Urothelium cell line (cell line): ENCODE measurements at regions not wholly inside any gene's neighbourhood (a gene's known extent, or its start where the extent isn't known, plus 50 kb on each side); places are given as distances from the start of the nearest gene placed in this dataset.
A peak's percentile ranks its signal among the peaks of the same experiment; 100 is the strongest.
"Not testable (repeated sequence)": the region's sequence is repeated elsewhere in the genome, so short reads cannot be mapped to it uniquely, and the experiment has no call there.

Experiments
- DNase-seq: peaks from one replicate; pipeline ENCODE4 v3.0.0; 2011; ENCODE audit warnings: low spot score, mixed read lengths
- FAIRE-seq: peaks from 2 replicates; lab custom pipeline; 2011; peaks lifted over from hg19 to GRCh38; lab: Jason Lieb, UNC

DNA sequence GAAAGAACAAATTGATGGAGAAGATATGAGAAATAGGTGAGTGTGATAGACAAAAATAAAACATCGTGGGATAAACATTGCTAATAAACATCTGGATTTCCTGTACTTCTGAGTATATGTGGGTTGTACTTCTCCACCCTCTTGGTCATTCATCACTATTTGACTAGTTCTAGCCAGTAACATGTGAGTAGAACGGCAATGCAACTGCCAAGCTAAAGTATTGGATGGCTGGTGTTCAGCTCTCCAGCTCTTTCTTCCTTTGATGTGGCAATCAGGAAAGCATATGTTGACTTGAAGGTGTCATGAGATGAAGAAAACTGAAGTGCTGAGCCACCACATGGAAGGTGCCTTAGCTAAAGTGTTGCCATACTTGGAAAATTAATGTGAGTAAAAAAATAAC, 144.9 kb downstream of the SCG2 start:
- DNase-seq (no peak), FAIRE-seq (no peak)

GRCh38 chr2:223459328-223459939, 142.7 kb downstream of the SCG2 start:
- FAIRE-seq (no peak), DNase-seq (no peak)

GRCh38 chr2:223460209-223460608, 142.0 kb downstream of the SCG2 start:
- DNase-seq (no peak), FAIRE-seq (no peak)

- DNase-seq (peak; percentile 43), FAIRE-seq (no peak)
These were observed 141.4 kb downstream of the SCG2 start for GRCh38 chr2:223460774-223461211.

- DNase-seq, result no peak
- FAIRE-seq, result no peak
These were observed 138.1 kb downstream of the SCG2 start for GRCh38 chr2:223464071-223464470.

DNA sequence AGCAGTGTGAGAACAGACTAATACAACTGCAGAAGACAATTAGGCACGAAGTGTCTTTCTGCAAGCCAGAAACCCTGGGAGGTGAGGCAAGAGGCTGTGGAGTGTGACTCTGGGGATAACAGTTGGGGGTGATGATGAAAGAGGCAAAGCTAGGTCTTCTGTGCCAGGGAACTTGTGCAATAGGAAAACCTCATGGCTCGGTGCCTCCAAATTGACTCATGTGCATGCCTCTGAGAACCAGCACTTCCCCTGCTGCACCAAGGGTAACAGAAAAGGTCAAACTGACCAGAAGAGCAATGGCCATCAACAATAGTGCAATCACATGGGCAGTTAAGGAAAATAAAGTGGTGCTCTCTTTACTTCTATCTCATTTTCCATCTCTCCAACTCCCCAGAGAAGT, 136.4 kb downstream of the SCG2 start:
- FAIRE-seq, result no peak
- peak; percentile 49 for DNase-seq

DNA sequence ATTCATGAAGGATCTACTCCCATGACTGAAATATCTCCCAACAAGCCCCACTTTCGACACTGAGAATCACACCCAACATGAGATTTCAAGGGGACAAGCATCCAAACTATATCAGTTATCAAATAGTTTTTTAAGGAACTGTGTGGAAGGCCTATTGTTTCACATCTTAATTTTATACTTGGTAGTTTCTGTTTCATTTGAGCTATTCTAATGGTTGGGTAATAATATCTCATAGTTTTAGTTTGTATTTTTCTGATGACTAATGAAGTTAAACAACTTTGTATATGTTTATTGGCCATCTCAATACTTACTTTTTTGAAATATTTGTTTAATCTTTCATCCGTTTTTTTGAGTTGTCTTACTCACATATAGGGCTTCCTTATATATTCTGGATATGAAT, 135.0 kb downstream of the SCG2 start:
- FAIRE-seq, result no peak
- DNase-seq, result no peak

- DNase-seq (peak; percentile 45), FAIRE-seq (peak; percentile 85)
These were observed 132.7 kb downstream of the SCG2 start for GRCh38 chr2:223469270-223470046.

- FAIRE-seq (no peak), DNase-seq (no peak)
These were observed 131.6 kb downstream of the SCG2 start for GRCh38 chr2:223470602-223471001.

GRCh38 chr2:223472771-223473170, 129.4 kb downstream of the SCG2 start:
- no peak for DNase-seq
- FAIRE-seq, result no peak

GRCh38 chr2:223474893-223475292, 127.3 kb downstream of the SCG2 start:
- DNase-seq (no peak), FAIRE-seq (no peak)

GRCh38 chr2:223475901-223476300, 126.3 kb downstream of the SCG2 start:
- no peak for FAIRE-seq
- DNase-seq, result no peak

- FAIRE-seq (no peak), DNase-seq (no peak)
These were observed 124.8 kb downstream of the SCG2 start for GRCh38 chr2:223477318-223477717.

GRCh38 chr2:223481486-223481885, 120.7 kb downstream of the SCG2 start:
- no peak for FAIRE-seq
- no peak for DNase-seq

- DNase-seq (no peak), FAIRE-seq (no peak)
These were observed 115.4 kb downstream of the SCG2 start for GRCh38 chr2:223486751-223487150.

- no peak for FAIRE-seq
- no peak for DNase-seq
These were observed 114.8 kb downstream of the SCG2 start for GRCh38 chr2:223487214-223487846.

DNA sequence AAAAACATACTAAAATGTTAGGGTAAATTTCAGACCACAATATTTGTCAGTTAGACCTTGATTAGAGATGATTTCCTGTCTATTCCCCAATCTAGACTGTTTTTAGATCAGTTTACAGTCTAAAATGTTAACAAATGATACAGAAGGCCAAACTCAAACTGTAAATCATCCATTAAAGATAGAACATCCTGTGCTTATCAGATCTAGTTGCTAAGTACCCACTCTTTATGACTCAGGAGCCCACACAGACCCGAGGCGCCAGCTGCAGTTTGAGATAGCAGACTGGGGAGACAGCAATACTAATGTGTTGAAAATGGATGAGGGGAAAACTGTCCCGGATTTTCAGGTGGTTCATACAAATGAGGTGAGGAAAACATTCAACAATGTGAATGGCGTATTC, 113.3 kb downstream of the SCG2 start:
- no peak for FAIRE-seq
- peak; percentile 6 for DNase-seq

DNA sequence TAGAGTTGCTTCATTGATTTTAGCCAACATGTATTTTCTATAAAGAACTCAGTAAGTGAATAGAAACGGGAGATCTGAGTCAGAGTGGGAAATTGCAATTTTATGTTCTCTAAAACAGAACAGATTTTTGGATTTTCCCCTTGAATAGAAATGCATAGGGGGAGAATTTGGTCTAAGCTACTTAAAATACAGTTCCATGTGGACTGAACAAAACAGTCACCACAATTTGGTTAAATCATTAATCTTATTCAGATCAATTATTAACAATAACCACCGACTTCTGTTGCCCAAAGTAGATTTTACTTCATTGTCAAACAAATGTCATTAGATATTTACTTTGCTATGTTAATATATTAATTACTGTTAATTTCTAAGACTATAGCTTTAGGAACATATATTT, 107.7 kb downstream of the SCG2 start:
- DNase-seq (no peak), FAIRE-seq (no peak)

- no peak for FAIRE-seq
These were observed 107.2 kb downstream of the SCG2 start for GRCh38 chr2:223494942-223495341.

DNA sequence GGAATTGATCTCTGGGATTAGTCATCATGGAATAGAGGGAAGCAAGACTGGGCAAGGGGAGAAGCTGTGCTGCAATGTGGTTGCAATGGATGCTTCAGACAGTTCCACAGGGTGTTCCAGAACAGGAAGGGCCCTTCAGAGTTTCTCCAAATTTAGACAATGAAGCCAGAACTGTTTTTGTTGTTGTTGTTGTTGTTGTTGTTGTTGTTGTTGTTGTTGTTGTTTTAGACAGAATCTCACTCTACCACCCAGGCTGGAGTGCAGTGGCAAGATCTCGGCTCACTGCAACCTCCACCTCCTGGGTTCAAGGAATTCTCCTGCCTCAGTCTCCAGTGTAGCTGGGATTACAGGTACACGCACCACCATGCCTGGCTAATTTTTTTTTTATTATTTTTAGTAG, 105.3 kb downstream of the SCG2 start:
- DNase-seq, result not testable (repeated sequence)

More at GRCh38 chr2:223494942-223495341, 107.2 kb downstream of the SCG2 start:
- DNase-seq, result no peak

GRCh38 chr2:223500709-223501108, 101.5 kb downstream of the SCG2 start:
- FAIRE-seq (no peak), DNase-seq (no peak)

More for the DNA sequence above, 105.3 kb downstream of the SCG2 start:
- FAIRE-seq, result not testable (repeated sequence)

- no peak for DNase-seq
- FAIRE-seq, result no peak
These were observed 100.5 kb downstream of the SCG2 start for GRCh38 chr2:223501641-223502040.
